ENCODE measurements at regions not wholly inside any gene's neighbourhood (a gene's known extent, or its start where the extent isn't known, plus 50 kb on each side); places are given as distances from the start of the nearest gene placed in this dataset.

GRCh38 chr1:14057640-14058039 is 357.7 kb downstream of the PRDM2 start:
- WGBS (ENCODE audit: insufficient coverage), result 100% methylated on average over 2 of the region's 3 CpGs
- H3K27me3 Mint-ChIP-seq, result peaks cover 15% of the 10 kb centered on the region

GRCh38 chr1:14061204-14061603 is 361.2 kb downstream of the PRDM2 start:
- intact Hi-C loops (cut with micrococcal nuclease), result no loop called here
- Mint-ChIP-seq H3K9me3 (ENCODE audit: insufficient read depth) (no peaks in the 10 kb centered on the region), H3K4me3 (no peak overlapping the region), H3K27ac (no peak overlapping the region), H3K27me3 (peaks cover 15% of the 10 kb centered on the region), H3K4me1 (no peaks in the 10 kb centered on the region)
- ChIA-PET POLR2A (no interaction called here), CTCF (no interaction called here)
- DNase-seq, result no peak
- Histone ChIP-seq H3K9me3 (ENCODE audit: control extremely low read depth in 1 of 3, control insufficient read depth in 2 of 3, insufficient read depth in 1 of 3, low read length in 2 of 3) (peaks cover 0 to 12% (median 0%) of the 10 kb centered on the region in 3 donors), H3K4me3 (ENCODE audit: control extremely low read depth in 1 of 5, extremely low read depth in 1 of 5, insufficient read depth in 1 of 5, low read depth in 2 of 5, low read length in 4 of 5) (no peak overlapping the region), H3K9ac (ENCODE audit: low read length) (no peak overlapping the region), H3K27ac (ENCODE audit: low read length in 2 of 2) (no peak overlapping the region), H4K20me1 (ENCODE audit: control insufficient read depth, insufficient read depth, low read length, poor library complexity, severe bottlenecking) (no peaks in the 10 kb centered on the region), H3K4me1 (ENCODE audit: control insufficient read depth in 2 of 2, insufficient read depth in 2 of 2, low read length in 2 of 2) (no peaks in the 10 kb centered on the region), H2AFZ (ENCODE audit: insufficient read depth, low read depth, low read length, poor library complexity, severe bottlenecking) (no peak overlapping the region), H3K27me3 (replicated peaks in 1 of 4; ENCODE audit: control extremely low read depth in 1 of 4, control insufficient read depth in 3 of 4, insufficient read depth in 4 of 4, low read length in 3 of 4) (peaks cover 0 to 4% (median 0%) of the 10 kb centered on the region in 4 experiments), H3K36me3 (replicated peaks in 1 of 2; ENCODE audit: control extremely low read depth in 1 of 2, control insufficient read depth in 1 of 2, extremely low read depth in 1 of 2, insufficient read depth in 2 of 2, low read length in 1 of 2) (no peaks in the 10 kb centered on the region), H3K4me2 (replicated peaks; ENCODE audit: low read depth, low read length, poor library complexity, severe bottlenecking) (no peak overlapping the region), H3K79me2 (ENCODE audit: control insufficient read depth, insufficient read depth, low read length) (no peaks in the 10 kb centered on the region)
- no peak for ATAC-seq (ENCODE audit: low read depth)
- TF ChIP-seq, protein P1, sequence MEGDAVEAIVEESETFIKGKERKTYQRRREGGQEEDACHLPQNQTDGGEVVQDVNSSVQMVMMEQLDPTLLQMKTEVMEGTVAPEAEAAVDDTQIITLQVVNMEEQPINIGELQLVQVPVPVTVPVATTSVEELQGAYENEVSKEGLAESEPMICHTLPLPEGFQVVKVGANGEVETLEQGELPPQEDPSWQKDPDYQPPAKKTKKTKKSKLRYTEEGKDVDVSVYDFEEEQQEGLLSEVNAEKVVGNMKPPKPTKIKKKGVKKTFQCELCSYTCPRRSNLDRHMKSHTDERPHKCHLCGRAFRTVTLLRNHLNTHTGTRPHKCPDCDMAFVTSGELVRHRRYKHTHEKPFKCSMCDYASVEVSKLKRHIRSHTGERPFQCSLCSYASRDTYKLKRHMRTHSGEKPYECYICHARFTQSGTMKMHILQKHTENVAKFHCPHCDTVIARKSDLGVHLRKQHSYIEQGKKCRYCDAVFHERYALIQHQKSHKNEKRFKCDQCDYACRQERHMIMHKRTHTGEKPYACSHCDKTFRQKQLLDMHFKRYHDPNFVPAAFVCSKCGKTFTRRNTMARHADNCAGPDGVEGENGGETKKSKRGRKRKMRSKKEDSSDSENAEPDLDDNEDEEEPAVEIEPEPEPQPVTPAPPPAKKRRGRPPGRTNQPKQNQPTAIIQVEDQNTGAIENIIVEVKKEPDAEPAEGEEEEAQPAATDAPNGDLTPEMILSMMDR (IDR thresholded peaks at IDR 0.05), result no peak
- TF ChIP-seq EZH2 (IDR thresholded peaks at IDR 0.05; ENCODE audit: borderline replicate concordance, insufficient read depth, low read depth, low read length, poor library complexity, severe bottlenecking), result no peak
- 90% methylated on average over 3 of the region's 3 CpGs for WGBS (ENCODE audit: insufficient coverage)

More at GRCh38 chr1:14057640-14058039, 357.7 kb downstream of the PRDM2 start:
- ATAC-seq (ENCODE audit: low read depth) (no peak), DNase-seq (no peak)
- no peaks in the 10 kb centered on the region for H3K36me3 ChIP-seq (replicated peaks in 1 of 2; ENCODE audit: control extremely low read depth in 1 of 2, control insufficient read depth in 1 of 2, extremely low read depth in 1 of 2, insufficient read depth in 2 of 2, low read length in 1 of 2)
- peaks cover 0 to 4% (median 0%) of the 10 kb centered on the region in 4 experiments for H3K27me3 ChIP-seq (replicated peaks in 1 of 4; ENCODE audit: control extremely low read depth in 1 of 4, control insufficient read depth in 3 of 4, insufficient read depth in 4 of 4, low read length in 3 of 4)
- H3K79me2 ChIP-seq (ENCODE audit: control insufficient read depth, insufficient read depth, low read length), result no peaks in the 10 kb centered on the region
- CTCF ChIA-PET, result no interaction called here
- POLR2A ChIA-PET, result no interaction called here
- TF ChIP-seq, protein P1 (IDR thresholded peaks at IDR 0.05), result no peak
- TF ChIP-seq EZH2 (IDR thresholded peaks at IDR 0.05; ENCODE audit: borderline replicate concordance, insufficient read depth, low read depth, low read length, poor library complexity, severe bottlenecking), result no peak
- H3K4me1 ChIP-seq (ENCODE audit: control insufficient read depth in 2 of 2, insufficient read depth in 2 of 2, low read length in 2 of 2), result no peaks in the 10 kb centered on the region
- no peak overlapping the region for H2AFZ ChIP-seq (ENCODE audit: insufficient read depth, low read depth, low read length, poor library complexity, severe bottlenecking)
- intact Hi-C loops (cut with micrococcal nuclease), result no loop called here
- H3K27ac ChIP-seq (ENCODE audit: low read length in 2 of 2), result no peak overlapping the region
- no peak overlapping the region for H3K4me3 ChIP-seq (ENCODE audit: control extremely low read depth in 1 of 5, extremely low read depth in 1 of 5, insufficient read depth in 1 of 5, low read depth in 2 of 5, low read length in 4 of 5)
- Mint-ChIP-seq H3K27ac (no peak overlapping the region), H3K9me3 (ENCODE audit: insufficient read depth) (no peaks in the 10 kb centered on the region), H3K4me1 (no peaks in the 10 kb centered on the region), H3K4me3 (no peak overlapping the region)
- H3K4me2 ChIP-seq (replicated peaks; ENCODE audit: low read depth, low read length, poor library complexity, severe bottlenecking), result no peak overlapping the region
- H4K20me1 ChIP-seq (ENCODE audit: control insufficient read depth, insufficient read depth, low read length, poor library complexity, severe bottlenecking), result no peaks in the 10 kb centered on the region
- peaks cover 0 to 5% (median 0%) of the 10 kb centered on the region in 3 donors for H3K9me3 ChIP-seq (ENCODE audit: control extremely low read depth in 1 of 3, control insufficient read depth in 2 of 3, insufficient read depth in 1 of 3, low read length in 2 of 3)
- no peak overlapping the region for H3K9ac ChIP-seq (ENCODE audit: low read length)

Data from B cell (primary cell).